ENCODE measurements at regions not wholly inside any gene's neighbourhood (a gene's known extent, or its start where the extent isn't known, plus 50 kb on each side); places are given as distances from the start of the nearest gene placed in this dataset.
"Not testable (repeated sequence)": the region's sequence is repeated elsewhere in the genome, so short reads cannot be mapped to it uniquely, and the experiment has no call there.

DNA sequence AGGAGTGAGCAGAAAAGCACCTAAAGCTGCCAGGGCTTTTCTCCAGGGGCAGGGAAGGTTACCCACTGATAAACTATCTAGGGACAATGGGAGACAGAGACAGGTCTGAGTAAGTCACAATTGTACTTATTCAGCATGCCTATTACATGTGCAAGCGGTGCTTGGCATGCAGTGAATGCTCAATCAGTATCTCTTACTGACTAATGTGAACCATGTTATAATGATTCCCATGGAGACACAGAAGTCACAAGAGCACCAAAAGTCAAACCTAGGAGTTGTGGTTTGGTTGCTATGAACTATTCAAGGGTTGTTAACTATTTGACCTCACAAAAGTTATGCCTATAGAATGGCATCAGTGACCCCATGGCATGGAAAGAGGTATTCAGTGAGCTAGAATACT lies 50.0 kb upstream of the RASGRP1 start:
- no peak for DNase-seq (ENCODE audit: low read depth)

DNA sequence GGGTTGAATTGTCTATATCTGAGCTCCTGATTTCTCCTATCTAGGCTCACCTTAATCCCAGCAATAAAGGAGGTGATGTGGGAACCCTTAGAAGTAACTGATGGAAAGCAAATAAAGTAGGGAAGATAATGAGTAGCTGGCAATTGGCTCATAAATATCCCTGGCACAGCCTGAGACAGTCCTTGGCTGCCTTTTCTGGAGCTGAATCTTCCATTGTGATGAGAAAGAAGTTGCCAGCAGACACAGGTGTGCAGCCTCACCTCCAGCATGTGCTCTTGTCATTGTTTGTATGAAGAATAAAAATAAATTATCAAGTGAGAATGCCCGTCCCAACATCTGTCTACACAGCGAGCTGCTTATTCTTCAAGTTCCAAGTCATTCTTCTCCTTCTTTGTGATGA lies 53.2 kb upstream of the RASGRP1 start:
- DNase-seq (ENCODE audit: low read depth): no peak

DNA sequence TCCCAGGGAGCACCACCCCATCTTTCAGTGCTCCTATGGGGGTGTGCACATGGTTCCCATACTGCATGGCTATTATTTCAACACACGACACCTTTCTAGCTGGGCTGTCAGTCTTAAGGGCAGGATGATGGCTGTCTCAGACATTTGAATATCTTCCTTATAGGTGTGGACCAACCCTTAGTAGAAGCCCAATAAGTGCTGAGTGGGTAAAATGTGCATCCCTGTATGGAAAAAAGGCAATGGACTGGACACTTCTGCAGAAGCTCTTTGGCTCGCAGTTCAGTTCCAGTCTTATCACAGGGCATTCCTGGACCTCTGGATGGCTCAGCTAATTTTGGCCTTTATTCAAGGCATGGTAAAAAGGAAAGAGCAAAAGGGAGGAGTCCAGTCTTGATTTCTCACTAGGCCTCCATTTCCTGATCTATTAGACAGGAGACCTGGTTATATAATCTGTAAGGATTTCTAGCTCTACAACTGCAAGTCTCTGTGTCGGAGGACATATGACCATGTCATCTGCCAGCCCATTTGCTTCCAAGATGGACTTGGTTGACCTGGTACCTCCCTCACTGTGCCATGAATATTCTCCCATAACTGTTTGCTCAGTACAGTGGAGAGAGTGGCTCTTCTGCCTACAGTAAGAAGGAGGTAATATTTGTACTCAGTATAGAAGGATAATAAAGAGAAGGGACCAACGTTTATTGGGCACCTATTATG lies 53.8 kb upstream of the RASGRP1 start:
- no peak for DNase-seq (ENCODE audit: low read depth)

DNA sequence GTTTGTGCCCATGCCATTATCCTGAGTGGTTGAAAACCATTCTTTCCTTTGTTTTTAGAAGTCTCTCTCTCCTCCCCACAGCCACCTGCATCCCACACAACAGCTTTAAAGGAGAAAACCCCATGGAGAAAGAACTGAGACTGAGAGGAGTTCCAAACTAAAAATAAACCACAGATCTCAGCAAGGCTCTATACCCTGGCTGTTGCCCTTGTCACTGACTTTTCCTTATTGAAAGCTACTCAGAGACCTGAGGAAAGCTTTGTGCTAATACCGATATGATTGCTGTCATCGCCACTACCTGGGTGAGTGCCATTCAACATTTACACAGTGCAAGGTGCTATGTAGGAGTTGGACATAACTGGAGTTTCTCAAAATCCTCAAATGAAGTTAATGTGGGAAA lies 55.5 kb upstream of the RASGRP1 start:
- no peak for DNase-seq (ENCODE audit: low read depth)

DNA sequence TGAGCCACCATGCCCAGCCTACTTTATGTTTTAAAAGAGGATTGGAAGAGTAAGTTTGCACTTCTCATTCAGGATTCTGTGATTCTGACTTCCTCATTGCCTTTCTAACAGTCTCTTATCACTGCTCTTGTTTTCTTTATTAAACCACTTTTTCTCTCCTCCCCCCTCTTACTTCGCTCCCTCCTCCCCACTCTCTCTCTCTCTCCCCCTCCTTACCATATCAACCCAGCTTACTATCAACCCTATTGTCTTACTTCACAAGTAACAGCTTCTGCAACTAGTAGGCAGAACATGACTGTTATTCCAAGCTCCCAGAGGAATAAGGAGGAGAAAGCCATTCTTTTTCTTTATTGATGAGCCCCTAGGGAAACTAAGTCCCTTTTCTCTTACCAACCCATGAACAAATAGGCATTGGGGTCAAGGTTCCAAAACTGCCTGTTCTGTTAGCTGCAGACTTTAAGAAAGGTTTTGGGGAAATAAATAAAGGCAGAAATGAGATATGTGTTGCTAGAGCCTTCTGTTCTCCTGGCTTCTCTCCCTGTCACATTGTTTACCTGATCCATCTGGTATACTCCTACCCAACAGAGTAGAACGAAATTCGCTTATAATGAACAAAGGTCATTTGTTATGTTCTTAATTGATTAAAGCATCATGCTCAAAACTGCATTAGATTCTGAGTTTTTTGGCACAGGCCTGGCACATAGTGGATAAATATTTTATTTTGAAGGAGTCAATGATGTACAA lies 56.4 kb upstream of the RASGRP1 start:
- no peak for DNase-seq (ENCODE audit: low read depth)

DNA sequence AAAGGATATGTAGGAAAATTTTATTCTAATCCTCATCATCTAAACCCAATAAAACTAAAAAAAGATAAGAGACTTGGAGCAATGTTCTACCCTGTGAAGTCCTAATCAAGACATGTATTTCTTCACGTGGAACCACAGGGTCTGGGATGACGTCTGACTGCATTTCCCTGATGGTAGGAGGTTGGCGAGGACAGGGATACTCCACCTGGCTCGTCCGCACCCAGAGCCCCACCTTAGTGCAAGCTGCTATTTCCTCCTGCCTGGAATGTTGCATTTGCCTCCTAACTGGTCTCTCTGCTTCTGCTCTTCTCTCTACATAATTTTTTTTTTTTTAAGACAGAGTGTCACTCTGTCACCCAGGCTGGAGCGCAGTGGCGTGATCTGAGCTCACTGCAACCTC lies 57.7 kb upstream of the RASGRP1 start:
- DNase-seq (ENCODE audit: low read depth): no peak

DNA sequence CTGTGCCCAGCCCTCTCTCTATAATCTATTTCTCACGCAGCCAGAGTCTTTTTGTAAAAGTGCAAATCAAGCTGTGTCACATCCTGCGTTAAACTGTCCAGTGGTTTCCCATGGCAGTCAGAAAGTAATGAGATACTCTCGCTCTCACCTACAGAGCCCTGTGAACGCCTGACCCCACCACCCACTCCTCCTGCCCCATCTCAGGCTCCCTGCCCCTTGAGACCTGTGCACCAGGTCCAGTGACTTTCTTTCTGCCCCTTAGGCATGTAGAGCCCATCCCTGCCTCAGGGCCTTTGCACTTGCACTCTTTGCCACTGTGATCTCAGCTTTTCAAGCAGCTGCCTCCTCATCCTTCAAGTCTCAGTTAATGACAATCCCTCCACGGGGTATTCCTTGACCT lies 58.3 kb upstream of the RASGRP1 start:
- no peak for DNase-seq (ENCODE audit: low read depth)

DNA sequence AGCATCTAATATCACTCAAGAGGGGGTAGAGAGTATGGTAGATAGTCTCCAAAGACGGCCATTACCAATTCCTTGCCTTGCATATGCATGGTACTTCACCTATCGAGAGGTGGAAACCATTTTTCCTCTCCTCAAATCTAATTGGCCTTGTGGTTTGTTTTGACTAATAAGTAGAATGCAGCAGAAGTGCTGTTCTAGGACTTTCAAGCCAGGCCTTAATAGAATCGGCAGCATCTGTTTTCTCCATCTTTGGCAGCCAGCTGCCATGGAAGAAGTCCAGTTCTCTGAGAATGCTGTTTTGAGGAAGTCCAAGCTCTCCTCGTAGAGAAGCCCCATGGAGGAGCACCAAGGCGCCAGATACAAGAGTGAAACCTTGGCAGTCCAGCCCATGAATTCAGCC lies 59.1 kb upstream of the RASGRP1 start:
- no peak for DNase-seq (ENCODE audit: low read depth)

DNA sequence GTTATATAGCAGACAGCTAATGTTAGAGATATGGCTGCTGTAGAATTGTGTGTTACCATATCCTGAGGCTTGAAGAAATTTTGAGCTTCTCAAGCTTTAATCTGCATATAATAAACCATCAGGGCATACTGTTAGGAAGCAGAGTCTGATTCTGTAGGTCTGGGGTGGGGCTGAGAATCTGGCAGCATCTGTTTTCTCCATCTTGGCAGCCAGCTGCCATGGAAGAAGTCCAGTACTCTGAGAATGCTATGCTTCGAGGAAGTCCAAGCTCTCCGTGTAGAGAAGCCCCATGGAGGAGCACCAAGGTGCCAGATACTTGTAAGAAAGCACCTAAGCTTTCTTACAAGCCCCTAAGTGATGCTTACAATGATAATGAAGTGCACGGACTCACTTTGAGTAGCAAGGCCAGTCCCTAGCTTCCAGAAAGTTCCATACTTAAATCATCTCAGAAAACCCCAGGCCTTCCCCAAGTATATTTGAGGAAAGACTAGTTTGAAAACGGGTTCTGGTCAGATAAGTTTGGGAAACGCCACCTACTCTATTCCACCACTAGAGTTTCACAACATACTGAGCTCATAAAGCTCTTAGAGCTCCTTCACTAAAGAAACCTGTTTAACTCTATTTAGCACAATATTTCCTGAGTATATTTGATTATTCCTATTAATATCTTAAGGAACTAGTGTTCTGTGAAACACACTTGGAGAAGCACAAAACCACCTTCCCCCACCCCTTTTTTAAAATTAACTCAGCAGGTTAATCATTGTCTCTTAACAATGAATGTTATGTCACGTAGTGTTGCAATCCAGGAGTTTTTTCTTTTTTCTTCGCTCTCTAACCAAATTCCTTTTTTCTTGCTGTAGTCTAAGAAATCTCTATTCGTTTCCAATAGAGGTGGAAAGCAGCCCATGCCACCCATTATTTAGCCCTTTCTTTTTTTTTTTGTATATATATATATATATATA lies 59.9 kb upstream of the RASGRP1 start:
- DNase-seq (ENCODE audit: low read depth): no peak

DNA sequence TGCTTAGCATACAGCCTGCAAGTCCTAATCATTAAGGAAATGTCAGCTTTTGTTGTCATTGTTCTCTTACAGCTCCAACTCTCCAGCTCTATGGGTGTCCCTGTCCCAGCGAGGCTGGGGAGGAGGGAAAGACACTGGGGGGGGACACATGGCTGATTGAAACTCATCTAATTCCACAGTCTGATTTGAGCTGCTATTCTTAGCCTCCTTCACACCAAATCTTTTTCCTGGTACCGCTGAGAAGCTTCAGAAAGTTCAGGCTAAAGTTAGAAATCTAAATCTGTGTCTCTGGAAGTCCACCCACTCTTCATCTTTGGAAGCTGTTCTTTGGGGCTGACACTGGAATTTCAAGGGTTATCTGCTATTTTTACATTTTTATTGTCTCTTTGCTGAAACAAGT lies 61.3 kb upstream of the RASGRP1 start:
- no peak for DNase-seq (ENCODE audit: low read depth)

DNA sequence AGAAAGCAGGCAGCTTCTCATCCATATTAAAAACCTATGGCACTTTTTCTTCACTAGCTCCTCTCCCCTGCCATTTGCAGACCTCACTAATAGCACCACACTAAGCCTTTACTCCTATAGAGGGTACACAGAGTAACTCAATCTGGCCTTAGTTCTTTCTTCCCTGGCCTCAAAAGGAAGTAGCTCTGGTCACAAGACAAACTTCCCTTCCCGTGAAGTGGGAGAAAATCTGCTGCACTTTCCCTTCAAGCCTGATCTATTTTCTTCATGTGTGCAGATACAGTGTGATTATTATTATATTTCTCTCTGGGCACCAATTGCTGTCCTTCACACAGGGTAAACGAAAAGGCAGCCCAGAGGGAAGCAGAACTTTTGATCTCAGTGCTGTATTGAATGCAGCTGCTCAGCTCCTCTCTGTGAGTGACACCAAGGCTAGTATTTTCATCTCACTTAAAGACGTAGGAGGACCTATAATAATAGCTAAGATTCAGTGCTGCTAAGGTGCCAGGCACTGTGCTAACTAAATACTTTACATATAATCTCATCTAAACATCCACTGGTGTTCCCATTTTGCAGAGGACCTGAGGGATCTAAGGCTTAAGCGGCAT lies 61.9 kb upstream of the RASGRP1 start:
- no peak for DNase-seq (ENCODE audit: low read depth)

DNA sequence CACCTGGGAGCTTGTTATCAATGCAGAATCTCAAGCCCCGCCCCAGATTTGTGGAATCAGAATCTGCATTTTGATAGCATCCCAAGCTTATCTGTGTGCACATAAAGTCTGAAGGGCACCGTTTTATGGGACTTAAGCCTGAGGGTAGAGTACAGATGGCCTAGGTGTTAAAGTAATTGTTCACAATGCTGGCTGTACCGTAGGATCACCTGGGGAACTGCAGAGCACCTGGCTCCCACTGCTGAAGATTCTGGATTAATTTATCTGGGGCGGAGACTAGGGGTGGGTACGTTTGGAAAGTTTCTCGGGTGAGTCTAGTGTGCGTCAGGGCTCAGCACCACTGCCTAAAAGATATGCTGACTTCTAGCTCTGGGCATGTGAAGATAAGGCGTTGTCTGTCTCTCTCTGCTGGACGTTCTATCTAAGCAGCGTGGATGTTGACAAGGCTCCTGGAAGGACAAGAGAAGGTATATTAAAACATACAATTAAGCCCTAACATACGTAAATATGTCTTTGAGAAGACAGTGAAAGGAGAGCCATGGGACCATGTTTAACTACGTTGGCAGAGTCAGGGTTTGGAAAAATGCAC lies 63.2 kb upstream of the RASGRP1 start:
- DNase-seq (ENCODE audit: low read depth): no peak

DNA sequence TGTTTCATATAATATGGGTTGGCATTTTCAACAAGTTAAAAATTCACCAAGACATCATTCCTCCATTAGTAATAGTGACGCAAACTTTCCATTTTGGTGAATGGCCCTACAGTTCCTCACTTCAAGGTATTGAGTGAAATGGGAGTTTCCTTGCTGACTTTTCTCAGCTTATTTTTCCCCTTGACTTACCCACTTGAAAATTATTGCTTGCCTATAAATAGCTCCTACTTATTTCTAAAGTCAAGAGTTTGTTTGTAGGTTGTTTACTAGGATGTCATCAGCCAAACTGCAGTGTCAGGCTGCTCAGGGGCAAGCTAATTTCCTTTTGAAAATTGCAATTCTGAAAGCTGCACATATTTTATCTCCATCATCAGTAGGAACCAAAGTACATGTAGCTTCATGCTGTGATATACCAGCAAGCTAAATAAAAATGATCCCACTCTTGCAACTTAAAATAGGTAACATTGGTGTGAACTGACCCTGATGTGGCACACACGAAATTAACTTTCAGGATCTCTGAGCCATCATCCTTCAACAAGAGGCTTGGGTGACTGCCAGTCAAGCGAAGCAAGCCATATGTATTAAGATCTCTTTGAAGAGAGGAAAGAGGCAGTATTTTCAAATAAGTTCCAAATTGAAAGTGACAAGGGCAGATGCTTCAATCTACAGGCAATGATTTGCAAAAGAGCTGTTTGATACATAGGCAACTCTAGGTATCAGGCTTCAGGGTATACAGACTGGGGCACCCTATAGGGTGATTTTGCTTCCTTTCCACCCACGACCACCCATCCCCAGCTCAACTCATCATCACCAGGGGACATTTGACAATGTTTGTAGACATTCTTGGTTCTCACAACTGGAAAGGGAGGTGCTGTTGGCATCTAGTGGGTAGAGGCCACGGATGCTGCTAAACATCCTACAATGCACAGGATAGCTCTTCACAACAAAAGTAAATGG lies 66.8 kb upstream of the RASGRP1 start:
- no peak for DNase-seq (ENCODE audit: low read depth)

DNA sequence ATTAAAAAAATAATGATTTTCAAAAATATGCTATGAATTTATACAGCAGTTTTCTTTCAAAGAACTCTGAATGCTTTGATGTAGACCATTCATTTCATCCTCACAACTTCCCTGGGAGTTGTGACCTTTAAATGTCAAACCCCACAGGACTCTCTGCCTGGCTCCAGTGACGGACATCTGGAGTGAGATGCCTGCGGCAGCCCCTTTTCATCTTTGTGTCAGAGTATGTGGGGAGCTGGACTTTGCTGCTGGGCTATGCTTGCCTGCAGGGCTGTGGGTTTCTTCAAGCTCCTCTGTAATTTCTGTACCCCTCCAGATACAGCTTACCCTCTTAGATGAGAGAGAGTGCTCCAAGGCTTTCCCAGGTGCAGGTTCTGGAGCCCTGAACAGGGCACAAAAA lies 70.6 kb upstream of the RASGRP1 start:
- DNase-seq (ENCODE audit: low read depth): no peak

DNA sequence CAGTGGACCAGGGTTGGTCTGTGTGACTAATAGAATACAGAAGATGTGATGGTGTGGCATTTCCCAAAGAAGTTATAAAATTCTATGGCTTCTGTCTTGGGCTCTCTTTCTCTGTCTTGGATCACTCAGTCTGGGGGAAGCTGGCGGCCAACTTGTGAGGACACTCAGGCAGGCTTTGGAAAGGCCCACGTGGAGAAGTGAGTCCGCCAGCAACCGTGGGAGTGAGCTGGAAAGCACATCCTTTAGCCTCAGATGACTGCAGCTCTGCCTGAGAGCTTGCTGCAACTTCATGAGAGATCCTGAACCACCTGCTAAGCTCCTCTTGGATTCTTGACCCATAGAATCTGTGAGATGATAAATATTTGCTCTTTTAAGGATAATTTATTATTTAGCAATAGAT lies 72.0 kb upstream of the RASGRP1 start:
- no peak for DNase-seq (ENCODE audit: low read depth)

DNA sequence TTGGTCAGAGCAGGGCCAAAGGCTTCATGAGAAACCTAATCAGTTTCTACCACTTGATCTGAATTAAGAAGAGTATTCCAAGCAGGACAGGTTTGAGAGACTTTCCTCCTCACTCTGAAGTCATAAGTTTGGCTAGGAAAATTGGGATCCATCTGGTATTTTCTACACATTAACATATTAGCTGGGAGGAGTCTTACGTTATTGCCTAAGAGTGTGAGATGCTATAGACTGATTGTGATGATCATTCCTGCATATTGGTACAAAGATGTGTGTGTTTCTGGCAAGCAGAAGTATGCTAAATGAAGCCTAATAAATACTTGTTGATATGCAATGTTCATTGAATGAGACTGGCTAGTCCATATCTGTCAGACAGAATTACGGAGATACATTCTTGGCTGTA lies 73.5 kb upstream of the RASGRP1 start:
- DNase-seq (ENCODE audit: low read depth): no peak

DNA sequence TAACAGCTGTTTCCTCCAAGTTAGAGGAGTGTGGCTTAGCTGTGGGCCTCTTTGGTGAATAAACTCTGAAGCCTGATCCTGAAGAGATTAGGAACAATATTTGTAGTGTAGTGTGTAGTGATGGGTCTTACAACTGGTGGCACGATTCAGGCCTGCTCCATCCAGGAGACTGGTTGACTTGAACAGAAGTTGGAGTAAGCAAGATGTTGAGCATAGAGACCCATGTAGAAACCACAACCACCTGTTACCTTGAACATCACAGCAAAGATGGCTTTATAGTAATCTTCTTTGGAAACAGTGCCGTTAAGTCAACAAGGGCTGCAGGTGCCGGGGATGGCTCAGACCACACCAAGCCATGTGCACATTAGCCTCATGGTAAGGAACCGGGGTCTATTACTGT lies 74.2 kb upstream of the RASGRP1 start:
- no peak for DNase-seq (ENCODE audit: low read depth)

DNA sequence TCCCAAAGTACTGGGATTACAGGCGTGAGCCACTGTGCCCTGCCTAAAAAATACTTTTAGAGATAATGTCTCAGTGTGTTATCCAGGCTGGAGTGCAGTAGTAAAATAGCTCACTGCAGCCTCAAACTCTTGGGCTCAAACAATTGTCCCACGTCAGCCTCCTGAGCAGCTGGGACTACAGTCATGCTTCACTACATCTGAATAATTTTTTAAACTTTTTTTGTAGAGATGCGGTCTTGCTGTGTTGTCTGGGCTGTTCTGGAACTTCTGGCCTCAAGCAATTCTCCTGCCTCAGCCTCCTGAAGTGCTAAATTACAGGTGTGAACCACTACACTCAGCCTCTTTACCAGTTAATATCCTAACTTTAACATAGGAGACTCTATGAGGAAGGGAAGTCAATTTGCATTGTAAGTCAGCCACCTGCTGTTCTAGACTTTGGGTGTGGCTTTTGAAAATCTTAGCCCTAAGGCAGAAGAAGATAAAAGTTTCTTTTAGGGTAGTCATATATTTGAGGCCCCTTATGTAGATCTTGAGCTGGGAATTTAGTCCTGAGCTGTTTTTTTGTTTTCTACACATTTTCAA lies 78.2 kb upstream of the RASGRP1 start:
- DNase-seq (ENCODE audit: low read depth): no peak

DNA sequence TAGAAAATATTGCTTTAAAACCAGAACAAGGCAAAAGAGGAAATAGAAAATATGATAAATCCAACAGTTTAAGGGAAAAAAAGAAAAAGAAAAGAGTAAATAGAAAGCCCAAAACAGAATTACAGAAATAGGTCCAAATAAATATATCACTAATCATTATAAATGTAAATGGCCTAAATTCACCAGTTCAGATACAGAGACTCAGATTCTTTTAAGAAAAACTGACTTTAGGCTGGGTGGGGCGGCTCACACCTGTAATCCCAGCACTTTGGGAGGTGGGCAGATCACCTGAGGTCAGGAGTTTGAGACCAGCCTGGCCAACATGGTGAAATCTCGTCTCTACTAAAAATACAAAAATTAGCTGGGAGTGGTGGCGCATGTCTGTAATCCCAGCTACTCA lies 79.7 kb upstream of the RASGRP1 start:
- not testable (repeated sequence) for DNase-seq (ENCODE audit: low read depth)

DNA sequence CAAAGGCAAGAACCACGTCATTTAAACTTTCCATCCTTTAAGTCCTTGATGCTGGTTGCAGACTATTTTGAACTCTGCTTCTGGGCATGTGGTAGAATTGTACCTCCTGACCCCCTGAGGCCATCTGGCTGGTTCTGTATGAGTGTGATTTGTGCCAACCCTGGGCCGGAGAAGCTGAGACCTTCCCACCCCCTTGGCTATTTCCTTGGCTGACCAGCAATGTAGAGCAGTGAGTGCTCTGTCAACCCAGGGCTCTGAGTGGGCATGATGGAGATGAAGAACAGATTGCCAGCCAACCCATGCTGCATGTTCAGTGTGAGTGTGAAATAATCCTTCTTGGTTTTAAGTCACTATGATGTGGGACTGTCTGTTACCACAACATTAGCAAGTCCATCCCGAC lies 82.1 kb upstream of the RASGRP1 start:
- no peak for DNase-seq (ENCODE audit: low read depth)
